ENCODE measurements at regions not wholly inside any gene's neighbourhood (a gene's known extent, or its start where the extent isn't known, plus 50 kb on each side); places are given as distances from the start of the nearest gene placed in this dataset.

DNA sequence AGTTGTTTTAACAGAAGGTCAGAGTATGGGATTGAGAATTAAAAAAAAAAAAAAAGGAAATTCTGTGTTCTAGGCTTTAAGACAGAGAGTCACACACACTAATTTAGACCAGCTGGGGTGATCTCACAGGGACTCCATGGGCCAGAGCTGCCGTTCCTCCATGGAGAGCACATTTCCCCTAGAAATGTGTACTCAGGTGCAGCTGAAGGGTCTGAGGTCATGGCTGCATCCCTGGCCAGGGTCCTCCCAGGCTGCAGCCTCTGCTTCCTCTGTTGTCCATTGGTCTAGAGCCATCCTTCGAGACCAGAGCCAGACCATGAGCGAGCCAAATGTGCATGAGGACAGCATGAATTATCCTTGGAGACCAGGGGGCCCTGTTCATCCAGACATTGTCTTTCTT, 190.1 kb upstream of the TNP1 start:
- no peak for DNase-seq

DNA sequence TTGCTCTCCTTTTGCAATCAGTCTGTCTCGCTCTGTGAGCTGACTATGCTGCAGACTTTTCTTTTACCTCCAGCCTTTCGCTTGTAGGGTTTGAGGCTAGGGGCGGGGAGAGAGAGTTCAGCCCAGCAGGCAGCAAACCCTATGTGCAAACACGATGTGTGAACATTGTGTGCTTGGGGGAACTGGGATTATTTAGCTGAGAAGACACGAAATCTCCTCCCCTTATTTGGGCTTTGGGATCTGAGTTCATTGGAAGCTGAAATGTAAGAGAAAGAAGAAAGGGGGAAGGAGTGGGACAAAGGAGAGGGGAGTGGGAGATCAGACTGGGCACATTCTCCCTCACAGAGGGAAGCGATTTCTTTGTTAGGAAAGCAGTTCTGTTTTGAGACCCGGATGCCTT, 189.6 kb upstream of the TNP1 start:
- no peak for DNase-seq

DNA sequence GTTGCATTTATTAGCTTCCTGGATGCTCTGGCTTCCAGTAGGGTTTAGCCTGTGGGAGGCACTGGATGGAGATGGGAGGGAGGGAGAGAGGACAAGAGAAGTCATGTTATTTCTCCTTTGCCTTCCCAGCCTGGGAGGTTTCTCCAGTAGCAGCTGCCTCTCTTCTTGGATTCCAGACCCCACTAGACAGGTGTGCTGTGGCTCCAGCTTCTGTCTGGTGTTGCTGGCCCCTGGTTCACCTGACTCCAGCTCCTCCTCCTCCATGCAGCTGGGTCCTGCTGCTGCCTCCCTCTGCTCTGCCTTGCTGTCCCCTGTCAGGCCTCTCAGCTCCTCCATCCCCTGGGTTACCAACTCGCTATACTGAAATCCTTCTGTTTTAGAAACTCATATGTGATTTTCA, 188.9 kb upstream of the TNP1 start:
- DNase-seq, result no peak

DNA sequence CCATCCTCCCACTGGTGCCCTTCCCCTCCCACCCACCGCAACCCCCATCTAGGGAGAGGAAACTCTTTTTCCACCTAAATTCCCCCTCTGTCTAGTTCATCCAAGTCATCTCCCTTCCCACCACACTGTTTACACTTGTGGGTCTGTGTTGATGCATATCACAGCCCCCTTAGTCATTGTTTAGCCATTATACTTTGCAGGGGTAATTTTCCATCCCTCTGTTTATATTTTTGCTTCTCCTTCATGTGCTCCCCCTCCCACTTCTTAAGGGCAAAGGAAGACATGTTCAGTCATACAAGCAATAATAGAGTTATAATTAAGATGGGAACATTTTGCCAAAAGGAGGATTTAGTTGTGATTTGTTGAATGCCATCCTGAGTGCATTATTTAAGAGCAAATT, 187.8 kb upstream of the TNP1 start:
- DNase-seq, result no peak

DNA sequence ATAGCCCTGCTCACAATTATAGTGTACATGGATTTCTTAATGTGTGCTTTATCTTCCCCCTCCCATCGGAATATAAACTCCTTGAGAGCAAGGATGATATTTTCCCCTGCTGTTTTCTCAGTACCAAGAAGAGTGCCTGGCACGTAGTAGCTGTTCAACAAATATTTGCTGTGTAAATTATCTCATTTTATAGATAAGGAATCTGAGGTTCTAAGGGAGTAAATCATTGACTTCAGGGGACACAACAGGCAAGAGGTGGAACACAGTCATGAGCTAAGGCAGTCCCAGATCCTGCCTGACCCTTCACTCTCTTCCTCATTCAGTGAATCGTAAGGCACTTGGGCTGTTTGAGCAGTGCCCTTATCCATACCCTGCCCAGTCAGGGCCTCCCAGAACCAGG, 187.3 kb upstream of the TNP1 start:
- DNase-seq, result no peak

DNA sequence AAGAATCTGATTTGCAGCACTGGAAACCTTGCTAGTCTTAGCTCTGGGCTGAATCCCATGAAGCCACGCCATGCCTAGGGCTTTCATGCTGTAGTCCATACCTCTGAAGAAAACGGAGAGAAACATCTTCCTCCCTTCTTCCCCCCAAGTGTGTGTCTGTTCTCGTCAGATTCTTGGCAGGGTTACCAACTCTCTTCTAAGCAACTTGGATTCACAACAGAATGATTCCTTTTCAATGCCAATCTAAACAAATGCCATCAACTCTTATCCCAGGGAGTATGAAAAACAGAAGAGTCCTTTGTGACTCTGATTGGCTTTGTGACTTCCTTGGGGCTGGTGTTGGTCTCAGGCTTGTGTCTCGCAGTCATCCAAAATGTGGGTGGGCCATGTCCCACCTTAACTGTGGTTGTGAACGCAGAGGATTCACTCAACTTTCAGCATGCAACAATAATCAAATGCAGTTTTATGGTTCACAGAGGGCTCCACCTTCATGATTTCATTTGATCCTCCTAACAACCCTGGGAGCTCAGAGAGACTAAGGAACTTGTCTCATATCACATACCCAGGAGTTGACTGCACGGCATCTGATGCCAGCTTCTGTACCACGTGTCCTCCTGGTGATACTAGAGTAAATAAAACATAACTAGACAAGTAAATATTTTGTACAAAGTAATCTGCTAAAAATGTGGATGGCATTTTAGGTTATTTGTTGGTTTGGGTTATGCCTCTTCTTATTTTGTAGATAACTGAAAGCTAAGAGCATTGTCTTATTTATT, 186.0 kb upstream of the TNP1 start:
- DNase-seq, result no peak

DNA sequence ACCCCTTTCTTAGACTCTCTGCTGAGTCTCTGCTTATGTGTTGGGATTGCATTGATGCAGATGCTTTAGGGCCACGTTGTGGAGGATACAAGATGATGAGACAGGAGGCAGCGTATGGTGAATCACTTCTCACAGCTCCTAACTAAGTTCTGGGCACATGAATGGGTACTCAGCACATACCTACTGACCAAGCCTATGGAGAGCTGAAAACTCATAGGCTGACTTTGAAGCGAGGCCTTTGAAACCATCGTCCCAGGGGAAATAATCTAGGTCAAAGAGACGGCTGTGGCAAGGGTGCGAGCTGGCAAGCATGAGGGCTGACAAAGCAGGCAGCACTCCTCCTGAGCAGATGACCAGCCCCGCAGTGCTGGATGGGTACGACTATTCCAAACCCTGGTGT, 180.2 kb upstream of the TNP1 start:
- DNase-seq, result no peak

DNA sequence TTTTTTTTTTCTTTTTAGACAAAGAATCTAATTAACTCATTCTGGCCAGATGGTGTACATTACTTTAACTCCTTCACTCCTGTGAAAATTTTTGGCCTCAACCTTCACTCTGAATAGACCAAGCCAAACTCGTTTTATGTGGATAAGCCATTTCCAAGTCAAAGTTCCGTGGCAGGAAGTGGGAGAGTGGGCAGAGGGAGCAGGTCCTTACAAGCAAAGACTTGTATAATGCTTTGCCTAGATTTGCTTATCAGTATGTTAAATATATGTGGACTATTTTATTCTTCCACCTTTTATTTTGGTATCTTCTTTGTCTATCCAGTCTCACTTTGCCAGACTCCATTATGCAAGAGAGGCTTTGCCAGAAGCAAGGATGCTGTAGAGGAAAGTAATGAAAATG, 178.1 kb upstream of the TNP1 start:
- DNase-seq, result no peak

DNA sequence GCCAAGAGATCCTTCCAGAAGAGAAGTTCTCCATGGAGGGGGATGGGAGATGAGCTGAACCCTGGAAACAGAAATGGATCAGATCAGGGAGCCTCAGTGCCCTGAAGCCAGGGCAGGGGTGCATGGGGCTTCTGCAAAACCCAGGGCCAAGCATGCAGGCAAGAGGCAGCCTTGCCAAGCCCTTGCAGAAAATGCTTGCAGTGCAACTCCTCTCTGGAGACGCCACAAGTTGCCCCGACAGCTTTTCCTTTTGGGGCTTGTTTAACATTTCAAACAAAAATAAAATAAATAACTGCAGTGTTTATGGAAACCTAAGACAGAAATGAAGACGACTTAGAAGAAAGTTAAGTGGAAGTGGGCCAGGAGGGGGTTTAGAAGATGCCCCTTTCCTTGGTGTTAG, 177.5 kb upstream of the TNP1 start:
- no peak for DNase-seq

DNA sequence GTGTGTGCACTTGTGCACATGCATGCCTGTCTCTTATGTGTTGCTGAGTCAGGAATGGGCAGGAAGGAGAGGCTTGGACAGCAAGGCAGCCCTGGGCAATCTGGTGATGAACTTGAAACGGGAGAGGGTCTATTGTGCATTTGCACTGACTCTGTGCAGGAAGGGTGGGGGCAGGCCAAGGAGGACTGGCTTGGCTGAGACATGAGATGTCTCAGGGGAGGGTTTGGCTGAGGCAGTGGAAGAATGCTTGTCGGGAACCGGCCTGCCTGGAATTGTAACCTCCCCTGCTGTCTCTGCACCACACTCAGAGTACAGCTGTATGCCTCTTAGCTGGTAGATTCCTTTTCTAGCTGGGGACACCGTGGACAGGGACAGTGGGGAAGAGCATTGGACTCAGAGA, 176.1 kb upstream of the TNP1 start:
- no peak for DNase-seq

DNA sequence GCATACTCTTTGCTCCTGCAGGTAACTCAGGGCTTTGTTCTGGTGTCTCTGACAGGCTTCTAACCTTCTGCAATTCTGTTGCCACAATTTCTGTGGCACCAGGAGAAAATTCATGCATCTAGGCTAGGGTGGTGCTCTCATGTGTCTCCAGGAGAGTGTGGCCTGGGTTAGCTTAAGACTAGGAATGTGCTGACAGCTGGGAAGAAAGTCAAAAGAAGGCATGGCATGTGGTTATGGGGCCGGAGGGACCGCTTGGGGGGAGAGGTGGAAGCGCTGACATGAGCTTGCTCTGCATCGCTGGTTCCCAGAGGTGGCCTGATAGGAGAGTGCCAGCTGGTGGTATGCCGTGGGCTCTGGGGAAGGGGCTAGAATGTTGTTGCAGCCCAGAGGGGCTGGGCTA, 173.3 kb upstream of the TNP1 start:
- no peak for DNase-seq

DNA sequence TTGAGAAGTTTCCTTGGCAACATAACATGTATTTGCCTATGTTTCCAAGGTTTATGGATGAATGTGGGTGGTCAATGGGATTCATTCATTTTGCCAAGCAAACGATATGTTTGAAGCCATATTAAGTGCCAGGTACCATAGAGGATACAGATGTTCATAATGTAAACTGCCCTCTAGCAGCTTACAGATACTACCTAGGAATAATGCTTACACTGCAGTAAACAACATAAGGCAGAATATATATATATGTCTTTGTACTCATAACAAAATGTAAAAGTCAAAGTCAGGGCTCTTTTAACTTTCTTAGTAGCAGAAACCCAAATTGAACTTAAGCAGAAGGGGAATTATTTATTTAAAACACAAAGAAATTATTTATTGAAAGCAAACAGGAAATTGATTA, 171.6 kb upstream of the TNP1 start:
- no peak for DNase-seq

DNA sequence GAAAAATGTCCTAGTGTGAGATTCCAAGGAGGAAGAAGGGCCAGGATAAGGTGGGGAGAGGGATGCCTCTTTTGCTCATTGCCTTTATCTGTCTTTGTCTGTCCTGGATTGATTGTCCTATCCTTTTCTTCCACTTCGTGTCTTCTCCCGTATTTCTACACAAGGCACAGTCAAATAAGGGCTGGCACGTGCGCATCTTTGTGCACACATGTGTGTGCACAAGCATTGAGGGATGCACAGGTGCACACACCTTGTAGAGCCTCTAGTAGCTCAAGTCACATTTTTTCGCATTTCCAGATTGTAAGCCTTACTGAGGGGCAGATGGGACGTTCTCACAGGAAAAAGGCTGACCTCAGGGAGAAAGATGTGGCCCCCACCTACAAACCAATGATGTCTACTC, 170.2 kb upstream of the TNP1 start:
- DNase-seq, result no peak

DNA sequence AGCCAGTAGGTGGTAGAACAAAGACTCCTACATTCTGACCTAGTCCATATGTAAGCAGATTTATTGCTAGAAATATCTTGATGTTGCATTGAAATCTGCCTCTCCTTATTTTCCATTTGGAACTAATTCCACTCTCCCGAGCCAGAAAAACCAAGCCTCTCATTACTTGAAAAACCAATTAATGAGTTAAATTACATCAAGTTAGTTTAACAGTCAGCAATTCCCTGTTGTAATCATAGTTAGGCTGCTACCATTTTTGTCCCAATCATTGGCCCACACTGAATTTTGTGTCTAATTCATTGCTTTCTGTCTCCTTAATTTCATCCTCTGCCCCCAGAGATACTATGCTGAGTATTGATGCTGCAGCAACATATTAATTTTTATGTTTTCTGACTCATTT, 168.3 kb upstream of the TNP1 start:
- no peak for DNase-seq

DNA sequence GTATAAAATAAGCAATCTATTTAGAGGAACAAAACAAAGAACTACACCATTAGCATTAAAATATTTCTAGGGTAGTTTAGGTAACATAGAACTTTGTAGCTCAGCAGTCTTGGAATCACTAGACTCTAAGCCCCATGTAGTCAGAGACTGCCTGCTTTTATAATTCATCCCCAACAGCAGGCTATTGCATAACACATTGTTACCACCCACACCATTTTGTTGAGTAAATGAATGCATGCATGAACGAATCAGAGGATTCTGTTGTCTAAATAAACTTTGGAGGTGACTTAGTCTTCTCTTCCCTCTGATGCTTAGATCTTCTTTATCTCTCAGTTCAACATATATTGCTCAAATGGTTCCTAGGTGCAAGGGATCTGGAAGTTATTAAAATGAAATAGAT, 167.6 kb upstream of the TNP1 start:
- DNase-seq, result no peak

DNA sequence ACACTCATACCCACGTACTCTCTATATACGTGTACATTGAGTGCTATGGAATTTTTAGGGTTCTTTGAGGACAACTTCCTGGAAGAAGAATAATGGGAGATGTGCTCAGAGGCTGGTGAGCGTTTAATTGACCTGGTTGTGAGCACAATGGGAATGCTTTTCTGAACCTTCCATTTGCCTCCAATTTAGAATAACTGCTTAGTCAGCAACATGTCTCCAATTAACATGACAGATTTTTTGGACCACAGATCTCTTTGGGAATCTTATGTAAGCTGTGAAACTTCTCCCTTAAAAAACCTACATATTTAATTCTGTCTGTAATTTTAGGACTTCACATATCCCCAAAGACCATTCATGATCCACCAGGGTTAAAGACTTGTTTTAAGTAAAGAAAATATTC, 166.7 kb upstream of the TNP1 start:
- DNase-seq, result no peak

DNA sequence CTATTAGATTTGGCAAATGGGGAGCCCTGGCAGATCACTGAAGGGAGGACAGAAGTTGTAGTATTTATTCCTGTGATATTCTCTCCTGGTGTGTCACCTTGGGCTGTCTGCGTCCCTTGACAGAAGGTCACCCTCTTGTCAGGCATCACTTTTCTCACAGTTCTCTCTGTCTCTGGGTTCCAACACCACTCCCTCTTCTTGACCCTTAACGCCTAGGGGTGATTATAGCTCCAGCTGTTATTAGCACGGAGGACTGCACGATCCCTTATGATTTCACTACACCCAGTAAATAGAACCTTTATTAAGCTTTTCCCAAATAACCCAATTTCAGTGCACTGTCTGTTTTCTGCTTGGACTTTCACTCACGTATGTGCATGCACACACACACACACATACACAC, 166.3 kb upstream of the TNP1 start:
- no peak for DNase-seq

DNA sequence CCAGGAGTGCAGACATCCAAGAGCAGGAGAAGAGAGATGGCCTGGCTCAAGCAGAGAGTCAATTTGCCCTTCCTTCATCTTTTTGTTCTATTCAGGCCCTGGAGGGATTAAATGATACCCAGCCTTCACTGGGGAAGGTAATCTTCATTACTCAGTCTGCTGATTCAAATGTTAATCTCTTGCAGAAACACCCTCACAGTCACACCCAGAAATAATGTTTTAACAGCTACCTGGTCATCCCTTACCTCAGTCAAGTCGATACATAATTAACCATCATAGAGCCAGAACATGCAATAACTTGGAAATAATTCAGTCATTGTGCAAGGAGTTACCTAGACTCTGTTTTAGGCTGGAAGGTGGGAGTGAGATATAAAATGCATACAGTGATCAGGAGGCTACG, 163.7 kb upstream of the TNP1 start:
- no peak for DNase-seq

DNA sequence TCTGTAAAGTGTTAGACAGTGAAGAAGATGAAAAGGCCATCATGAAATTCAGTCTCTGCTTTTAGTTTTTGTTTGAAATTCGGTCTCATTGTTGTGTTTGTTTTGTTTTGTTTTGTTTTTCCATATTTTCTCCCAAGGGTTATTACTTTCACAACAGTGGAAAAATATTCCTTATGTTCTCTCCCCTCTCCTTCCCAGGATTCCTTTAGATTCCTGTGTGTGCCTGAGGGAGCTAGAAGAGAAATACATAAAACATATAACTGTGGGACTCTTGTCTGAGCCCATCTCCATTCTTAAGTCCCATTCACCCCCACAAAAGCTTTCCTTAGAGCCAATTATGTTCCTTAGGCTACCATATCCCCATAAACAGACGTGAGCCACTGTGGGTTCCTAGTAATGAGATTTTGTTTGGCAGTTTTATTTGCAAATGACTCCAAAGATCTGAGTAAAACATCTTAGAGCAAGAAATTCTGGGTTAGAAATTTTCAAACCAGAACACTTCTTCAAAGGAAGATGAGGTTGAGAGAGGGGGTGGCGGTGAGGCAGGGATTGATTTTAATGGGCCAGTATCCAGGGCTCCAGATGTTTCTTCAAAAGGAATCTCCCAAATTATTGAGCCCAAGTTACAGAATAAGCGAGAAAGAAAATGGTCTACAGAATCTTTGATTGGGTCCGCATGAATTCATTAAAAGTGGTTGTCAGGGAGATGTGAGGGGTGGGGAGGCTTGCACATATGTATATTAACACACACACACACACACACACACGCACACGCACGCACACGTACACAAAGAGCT, 157.8 kb upstream of the TNP1 start:
- DNase-seq, result no peak

DNA sequence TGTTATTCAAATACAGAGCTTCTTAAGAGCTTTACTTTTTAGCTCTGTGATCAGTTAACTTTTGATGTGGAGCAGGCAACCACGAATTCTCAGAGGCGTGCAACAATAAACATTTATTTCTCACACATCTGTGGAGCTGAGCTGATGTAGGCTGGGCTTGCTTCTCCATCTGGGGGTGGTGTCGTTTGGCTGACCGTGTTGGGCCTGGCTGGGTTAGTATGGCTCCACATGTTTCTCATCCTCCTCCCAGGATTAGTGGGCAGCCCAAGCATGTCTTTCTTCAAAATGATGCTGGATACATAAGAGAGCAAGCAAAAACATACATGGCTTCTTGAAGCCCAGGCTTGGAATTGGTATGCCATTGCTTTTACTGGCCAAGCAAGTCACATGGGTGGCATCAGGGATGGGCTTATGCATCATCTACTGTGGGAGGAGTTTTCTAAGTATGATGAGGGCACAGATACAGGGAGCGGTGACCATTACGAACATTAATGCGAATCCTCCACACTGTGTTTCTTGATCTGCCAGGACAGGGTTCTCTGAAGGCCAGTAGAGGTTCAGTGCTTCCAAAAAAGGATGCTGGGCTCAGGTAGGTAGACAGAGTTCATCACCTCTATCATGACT, 157.0 kb upstream of the TNP1 start:
- DNase-seq, result no peak

DNA sequence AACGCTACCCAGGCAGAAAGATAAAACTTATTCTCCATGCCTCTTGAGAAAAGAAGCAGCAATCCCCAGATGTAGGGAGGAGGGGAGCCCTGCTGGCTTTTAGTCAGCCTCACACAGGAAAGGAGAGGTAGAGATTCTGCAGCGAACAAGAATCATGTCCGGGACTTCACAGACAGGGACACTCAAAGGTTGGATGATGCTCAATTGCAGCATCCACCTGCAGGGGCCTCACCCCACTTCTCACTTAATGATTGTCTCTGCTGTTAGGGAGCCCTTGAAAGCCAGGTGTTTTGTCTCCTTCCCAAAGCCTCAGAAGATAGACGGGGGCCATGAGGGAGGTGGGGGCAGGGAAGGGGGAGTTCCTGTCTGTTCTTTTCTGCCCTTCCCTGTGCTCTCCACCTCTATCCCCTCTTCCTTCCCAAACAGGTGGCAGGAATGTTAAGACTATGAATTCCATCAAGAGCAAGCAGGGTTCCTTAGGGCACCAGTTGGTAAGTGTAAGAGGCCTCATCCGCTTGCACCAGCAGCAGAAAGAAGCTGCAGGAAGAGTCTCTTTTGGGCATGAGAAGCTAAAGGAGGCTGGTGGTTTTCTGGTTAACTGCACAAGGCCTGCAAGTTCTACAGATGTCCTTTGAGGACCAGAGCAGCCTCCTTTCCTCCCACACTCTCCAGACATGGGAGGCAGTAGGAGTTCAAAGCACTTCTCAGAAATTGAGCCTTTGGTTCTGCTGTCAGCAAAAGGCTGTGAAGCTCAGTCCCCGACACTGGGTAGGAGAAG, 154.7 kb upstream of the TNP1 start:
- no peak for DNase-seq

DNA sequence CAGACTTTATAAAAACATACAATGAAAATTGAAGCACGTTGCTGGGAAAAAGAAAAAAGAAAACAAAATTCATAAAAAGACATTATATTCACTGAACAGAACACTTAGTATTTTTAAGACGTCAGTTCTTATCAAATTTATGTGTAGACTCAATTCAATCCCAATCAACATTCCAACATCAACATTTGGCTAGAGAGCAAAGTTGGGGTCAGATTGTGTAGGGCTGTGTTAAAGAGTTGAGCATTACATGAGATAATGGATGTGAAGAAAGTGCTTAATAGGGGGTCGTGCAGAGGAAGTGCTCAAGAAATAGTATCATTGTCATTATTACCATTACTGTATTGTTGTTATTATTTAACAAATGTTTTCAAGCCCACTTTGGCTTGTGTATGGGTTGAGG, 154.1 kb upstream of the TNP1 start:
- DNase-seq, result no peak

DNA sequence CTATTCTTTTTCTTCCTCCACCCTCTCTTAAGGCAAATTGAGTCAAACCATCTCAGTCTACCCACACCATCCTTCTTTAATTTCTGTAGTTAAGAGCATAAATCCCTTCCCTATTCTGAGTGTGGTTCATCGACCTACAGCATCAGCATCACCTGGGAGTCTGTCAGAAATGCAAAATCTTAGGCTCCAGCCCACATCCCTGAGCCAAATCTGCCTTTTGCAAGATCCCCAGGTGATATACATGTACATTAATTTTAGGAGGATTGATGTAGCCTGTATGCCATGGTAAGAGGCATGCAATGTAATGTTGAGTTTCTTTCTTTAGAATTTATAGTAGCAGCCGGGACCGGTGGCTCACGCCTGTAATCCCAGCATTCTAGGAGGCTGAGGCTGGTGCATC, 151.7 kb upstream of the TNP1 start:
- no peak for DNase-seq

DNA sequence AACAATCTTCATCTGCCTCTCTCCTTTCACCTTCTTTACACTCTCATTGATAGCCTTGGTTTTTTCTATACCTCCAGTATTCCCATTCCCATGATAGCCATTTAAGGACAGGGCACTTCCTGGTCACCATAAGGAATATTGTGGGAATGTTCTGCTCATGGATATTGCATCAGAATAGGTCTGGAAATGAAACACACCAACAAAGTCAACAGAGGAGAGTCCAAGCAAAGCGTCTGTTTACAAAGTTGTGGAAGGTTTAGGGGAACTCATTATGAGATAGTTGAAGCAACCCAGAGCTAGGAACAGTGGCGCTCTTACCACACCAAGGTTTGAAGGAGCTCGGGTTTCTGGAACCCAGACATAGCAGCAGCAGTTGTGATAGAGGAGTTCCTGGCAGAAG, 150.3 kb upstream of the TNP1 start:
- DNase-seq, result no peak
